PC-9 (cell line): ENCODE measurements at regions not wholly inside any gene's neighbourhood (a gene's known extent, or its start where the extent isn't known, plus 50 kb on each side); places are given as distances from the start of the nearest gene placed in this dataset.

Experiments
- BruUV-seq: library from RNA; stranded (reverse); fragments of 400-500 nt; replicated peaks from 2 replicates; lab custom pipeline; 2021; lab: Mats Ljungman, UMichigan
- CTCF ChIA-PET: fragments of 300-600 bp; sonication (Branson Sonifier 250); formaldehyde crosslinking; loops from one replicate; lab custom pipeline; 2022; ENCODE audit warnings: antibody characterized with exemption; lab: Charles Lee
- POLR2A ChIA-PET: fragments of 300-600 bp; sonication (Branson Sonifier 250); formaldehyde crosslinking; loops from one replicate; lab custom pipeline; 2022; ENCODE audit warnings: antibody characterized with exemption; ENCODE audit not compliant: unreplicated experiment; lab: Charles Lee
- DNase-seq, 2 experiments: peaks; one replicate each; pipeline versions ENCODE4 v3.0.0 to v3.0.0-alpha.2; 2015 to 2022; ENCODE audit warnings: mixed read lengths in 1 of 2
- H2AFZ ChIP-seq: fragments of 200-600 bp; sonication (generic); 2 replicates; pipeline ENCODE4 v1.8.1; 2017; ENCODE audit warnings: antibody characterized with exemption
- H3F3A ChIP-seq: fragments of 200-600 bp; sonication (generic); 2 replicates; pipeline ENCODE4 v1.8.1; 2017; ENCODE audit warnings: antibody characterized with exemption, mild to moderate bottlenecking, low read depth; ENCODE audit not compliant: insufficient read depth
- H3K27ac ChIP-seq: fragments of 200-600 bp; sonication (generic); 2 replicates; pipeline ENCODE4 v1.6.1; 2016; ENCODE audit warnings: mixed run types
- H3K27me3 ChIP-seq: fragments of 200-600 bp; sonication (generic); 2 replicates; pipeline ENCODE4 v1.6.1; 2016; ENCODE audit warnings: low read depth, mixed run types; ENCODE audit not compliant: insufficient read depth
- H3K36me3 ChIP-seq: fragments of 200-600 bp; sonication (generic); 2 replicates; pipeline ENCODE4 v1.6.1; 2016; ENCODE audit warnings: low read depth, mixed run types
- H3K4me1 ChIP-seq: fragments of 200-600 bp; sonication (generic); replicated peaks from 2 replicates; pipeline ENCODE4 v1.6.1; 2016; ENCODE audit warnings: mixed run types; ENCODE audit not compliant: insufficient read depth
- H3K4me2 ChIP-seq: fragments of 200-600 bp; sonication (generic); 2 replicates; pipeline ENCODE4 v1.6.1; 2017; ENCODE audit warnings: mixed run types
- H3K4me3 ChIP-seq: fragments of 200-600 bp; sonication (generic); 2 replicates; pipeline ENCODE4 v1.6.1; 2016; ENCODE audit warnings: mixed run types
- H3K79me2 ChIP-seq: fragments of 200-600 bp; sonication (generic); 2 replicates; pipeline ENCODE4 v1.6.1; 2017; ENCODE audit warnings: low read depth, mixed run types
- H3K9me2 ChIP-seq: fragments of 200-600 bp; sonication (generic); 2 replicates; pipeline ENCODE4 v1.8.1; 2017; ENCODE audit warnings: mild to moderate bottlenecking; ENCODE audit not compliant: insufficient read depth
- H3K9me3 ChIP-seq: fragments of 200-600 bp; sonication (generic); 2 replicates; pipeline ENCODE4 v1.8.1; 2016; ENCODE audit warnings: low read depth; ENCODE audit not compliant: insufficient read depth
- H4K20me1 ChIP-seq: fragments of 200-600 bp; sonication (generic); 2 replicates; pipeline ENCODE4 v1.8.1; 2017; ENCODE audit not compliant: insufficient read depth
- CTCF ChIP-seq: fragments of 200-600 bp; sonication (generic); conservative IDR thresholded peaks from 2 replicates; pipeline ENCODE4 v1.6.1; 2017; ENCODE audit warnings: mixed run types, antibody characterized with exemption, mild to moderate bottlenecking, moderate library complexity
- EZH2 ChIP-seq: fragments of 200-600 bp; sonication (generic); IDR thresholded peaks from 2 replicates; pipeline ENCODE4 v1.8.0; 2017; ENCODE audit warnings: antibody characterized with exemption, low read depth
- intact Hi-C: fragments of 100-400 bp; cut with micrococcal nuclease; formaldehyde crosslinking; loops from one replicate; pipeline ENCODE4 v1.10.0; 2022; ENCODE audit not compliant: unreplicated experiment

- no TSS peak for BruUV-seq
- Histone ChIP-seq H2AFZ (no peak overlapping the region), H3K9me2 (no peaks in the 10 kb centered on the region), H3K79me2 (no peaks in the 10 kb centered on the region), H3K36me3 (no peaks in the 10 kb centered on the region), H3K27me3 (no peaks in the 10 kb centered on the region), H3K4me2 (no peak overlapping the region), H3K4me3 (no peak overlapping the region), H3K9me3 (no peaks in the 10 kb centered on the region), H3F3A (peaks cover 3% of the 10 kb centered on the region; the same call in 1 of the 2 replicates), H4K20me1 (no peaks in the 10 kb centered on the region), H3K4me1 (peaks cover 13% of the 10 kb centered on the region), H3K27ac (no peak overlapping the region)
- POLR2A ChIA-PET, result no interaction called here
- DNase-seq, result no peak
- intact Hi-C loops, result loop anchor here (10.0 kb wide), 1 partner anchor 91 kb away; no protein-coding TSS in a partner anchor
- CTCF ChIA-PET, result no interaction called here
- TF ChIP-seq EZH2 (no peak), CTCF (no peak)
Measured at GRCh38 chr3:193775421-193776077, 182.5 kb downstream of the OPA1 start.

GRCh38 chr3:193776626-193777358, 183.8 kb downstream of the OPA1 start:
- CTCF ChIA-PET, result interaction anchor here (0.6 kb wide), 2 partner anchors 145 to 384 kb away, joined by 3 to 4 read pairs; no protein-coding TSS in a partner anchor
- Histone ChIP-seq H3K27ac (no peak overlapping the region), H3K4me1 (peaks cover 26% of the 10 kb centered on the region), H3K27me3 (no peaks in the 10 kb centered on the region), H3K4me3 (no peak overlapping the region), H3K36me3 (no peaks in the 10 kb centered on the region), H2AFZ (no peak overlapping the region), H4K20me1 (no peaks in the 10 kb centered on the region), H3K4me2 (no peak overlapping the region), H3K79me2 (no peaks in the 10 kb centered on the region), H3K9me2 (no peaks in the 10 kb centered on the region), H3F3A (peaks cover 14% of the 10 kb centered on the region), H3K9me3 (no peaks in the 10 kb centered on the region)
- POLR2A ChIA-PET, result interaction anchor here (0.6 to 0.7 kb wide), 2 partner anchors 106 to 554 kb away, joined by 3 read pairs; no protein-coding TSS in a partner anchor
- no peak for DNase-seq
- TF ChIP-seq CTCF, result no peak
- TF ChIP-seq EZH2, result no peak
- BruUV-seq, result no TSS peak
- intact Hi-C loops, result loop anchor here (10.0 kb wide), 1 partner anchor 92 kb away; no protein-coding TSS in a partner anchor

- H3K27ac ChIP-seq, result no peak overlapping the region
- no peak overlapping the region for H2AFZ ChIP-seq
- TF ChIP-seq EZH2 (no peak), CTCF (no peak)
- H3K79me2 ChIP-seq, result no peaks in the 10 kb centered on the region
- no TSS peak for BruUV-seq
- H3K36me3 ChIP-seq, result no peaks in the 10 kb centered on the region
- H3K9me2 ChIP-seq, result no peaks in the 10 kb centered on the region
- no peak overlapping the region for H3K4me2 ChIP-seq
- intact Hi-C loops, result loop anchor here (10.0 kb wide), 1 partner anchor 93 kb away; no protein-coding TSS in a partner anchor
- POLR2A ChIA-PET, result interaction anchor here (0.6 kb wide), 1 partner anchor 553 kb away, joined by 3 read pairs; no protein-coding TSS in a partner anchor
- no peak overlapping the region for H3K4me3 ChIP-seq
- DNase-seq, result no peak
- H3F3A ChIP-seq, result peaks cover 20% of the 10 kb centered on the region
- no peaks in the 10 kb centered on the region for H3K9me3 ChIP-seq
- H3K4me1 ChIP-seq, result peaks cover 32% of the 10 kb centered on the region
- CTCF ChIA-PET, result no interaction called here
- no peaks in the 10 kb centered on the region for H4K20me1 ChIP-seq
- H3K27me3 ChIP-seq, result no peaks in the 10 kb centered on the region
Measured at GRCh38 chr3:193777524-193777923, 184.5 kb downstream of the OPA1 start.
